Right ventricle myocardium superior (tissue), 1 donor: ENCODE measurements at regions not wholly inside any gene's neighbourhood (a gene's known extent, or its start where the extent isn't known, plus 50 kb on each side); places are given as distances from the start of the nearest gene placed in this dataset.
"Not testable (repeated sequence)": the region's sequence is repeated elsewhere in the genome, so short reads cannot be mapped to it uniquely, and the experiment has no call there.

Experiments used
- ATAC-seq: fragments of 200-7000 bp; cut with Tn5 transposase; one replicate; pipeline ENCODE4 v1.9.1; 2020; ENCODE audit warnings: mild to moderate bottlenecking; ENCODE audit not compliant: poor library complexity
- DNase-seq: peaks from one replicate; pipeline ENCODE4 v3.0.0-alpha.2; 2020
- intact Hi-C: fragments of 100-400 bp; cut with DNase I; formaldehyde crosslinking; loops from one replicate; pipeline ENCODE4 v1.11.2; 2022
- donor health status: DM: no; HTN: yes; CAD: no; lungs with severe emphysema.

DNA sequence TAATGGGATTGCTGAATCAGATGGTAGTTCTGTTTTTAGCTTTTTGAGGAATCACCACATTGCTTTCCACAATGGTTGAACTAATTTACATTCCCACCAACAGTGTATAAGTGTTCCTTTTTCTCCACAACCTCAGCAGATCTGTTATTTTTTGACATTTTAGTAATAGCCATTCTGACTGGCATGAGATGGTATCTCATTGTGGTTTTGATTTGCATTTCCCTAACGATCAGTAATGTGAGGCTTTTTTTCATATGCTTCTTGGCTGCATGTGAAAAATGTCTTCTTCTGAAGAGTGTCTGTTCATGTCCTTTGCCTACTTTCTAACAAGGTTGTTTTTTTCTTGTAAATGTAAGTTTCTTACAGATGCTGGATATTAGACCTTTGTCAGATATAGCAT lies 402.4 kb downstream of the MAT2B start:
- ATAC-seq, intact Hi-C loops, DNase-seq: not testable (repeated sequence)

DNA sequence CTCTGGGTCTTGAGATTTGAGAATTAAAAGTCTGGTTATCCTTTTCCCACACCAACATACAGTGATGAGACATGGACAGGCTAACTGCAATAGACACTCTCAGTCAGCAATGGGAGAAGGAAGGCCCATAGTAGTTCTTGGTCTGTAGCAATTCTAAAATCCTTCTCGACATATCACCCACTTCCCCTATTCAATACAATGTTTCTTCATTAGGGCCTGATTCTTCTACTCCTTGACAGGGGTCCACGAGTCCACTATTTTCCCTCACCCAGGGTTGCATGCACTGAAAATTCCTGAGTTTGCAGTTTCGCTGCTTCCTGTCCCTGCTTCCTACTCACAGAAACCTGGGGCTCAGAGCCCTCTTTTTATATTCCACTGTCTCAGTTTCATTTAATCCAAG lies 402.8 kb downstream of the MAT2B start:
- intact Hi-C loops: no loop called here
- ATAC-seq (no peak), DNase-seq (no peak)

DNA sequence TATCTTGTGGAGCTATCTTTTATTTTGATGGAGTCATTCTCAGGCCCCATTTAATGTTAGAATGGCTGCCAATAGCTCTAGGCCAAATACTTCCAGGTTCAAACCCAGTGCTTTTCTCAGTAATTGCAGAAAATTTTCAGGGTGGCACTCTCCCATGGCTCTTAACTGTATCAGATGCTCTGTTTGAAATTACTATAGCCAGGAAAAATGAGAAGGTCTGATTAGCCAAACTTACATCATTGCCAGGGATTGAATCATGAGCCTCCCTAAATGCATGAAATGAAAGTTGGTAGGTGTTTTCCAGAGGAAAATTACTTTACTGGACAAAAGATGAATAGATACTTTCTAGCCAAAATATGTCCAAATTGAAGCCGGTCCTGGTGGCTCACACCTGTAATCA lies 404.8 kb downstream of the MAT2B start:
- no peak for ATAC-seq
- no peak for DNase-seq
- intact Hi-C loops: no loop called here

DNA sequence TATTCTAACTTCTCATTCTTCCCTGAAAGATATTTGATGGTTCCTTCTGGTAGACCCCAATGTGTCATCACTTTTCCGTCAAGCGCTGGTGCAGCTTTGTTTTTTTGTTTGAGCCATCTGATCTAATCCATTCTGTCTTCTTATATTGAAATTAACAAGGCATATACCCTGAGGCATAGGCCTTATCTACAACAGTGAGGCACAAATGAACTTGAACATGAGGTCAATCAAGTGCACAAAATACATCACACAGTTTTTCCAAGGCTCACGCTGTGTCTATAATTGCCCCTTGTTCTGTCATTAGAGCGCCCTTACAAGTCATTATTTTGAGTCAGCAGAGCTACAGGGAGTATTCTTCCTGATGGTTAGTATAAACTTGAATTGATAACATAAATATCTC lies 406.6 kb downstream of the MAT2B start:
- no peak for ATAC-seq
- no peak for DNase-seq
- intact Hi-C loops: no loop called here

DNA sequence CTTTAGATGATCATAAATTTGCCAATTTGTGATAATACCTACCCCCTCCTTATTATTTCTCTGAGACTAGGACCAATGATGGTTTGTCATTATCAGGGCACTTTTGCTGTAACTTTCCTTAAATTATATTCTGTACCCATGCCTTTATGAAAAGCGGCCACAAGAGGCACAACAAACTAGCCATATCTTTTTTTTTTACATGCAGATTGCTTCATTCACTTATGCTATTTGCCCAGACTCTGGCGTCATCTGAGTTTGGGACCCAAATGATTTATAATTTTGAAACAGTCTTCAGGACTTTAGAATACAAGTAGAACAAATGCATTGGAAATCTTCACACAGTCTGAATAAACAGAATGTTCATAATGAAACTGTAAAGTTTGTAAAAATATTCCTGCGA lies 408.1 kb downstream of the MAT2B start:
- ATAC-seq (no peak), DNase-seq (no peak)
- intact Hi-C loops: no loop called here

DNA sequence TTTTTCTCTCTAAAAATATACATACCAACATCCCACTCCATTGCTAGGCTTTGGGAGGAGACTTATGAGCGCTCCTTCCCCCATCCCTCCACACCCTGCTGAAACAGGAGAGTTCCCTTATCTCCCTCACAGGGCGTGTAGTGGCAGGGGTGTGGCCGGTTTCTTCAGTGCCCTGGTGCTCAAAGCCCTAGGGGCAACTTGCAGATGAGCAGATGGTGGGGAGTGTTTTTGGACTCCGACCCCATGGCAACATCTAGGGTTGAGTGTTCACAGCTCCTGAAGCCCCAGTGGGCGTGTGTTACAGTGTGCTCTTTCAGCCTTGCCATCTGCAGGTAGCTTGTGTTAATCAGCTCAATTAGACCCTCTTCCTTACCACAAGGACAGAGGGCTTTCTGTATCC lies 409.5 kb downstream of the MAT2B start:
- intact Hi-C loops: no loop called here
- no peak for DNase-seq

DNA sequence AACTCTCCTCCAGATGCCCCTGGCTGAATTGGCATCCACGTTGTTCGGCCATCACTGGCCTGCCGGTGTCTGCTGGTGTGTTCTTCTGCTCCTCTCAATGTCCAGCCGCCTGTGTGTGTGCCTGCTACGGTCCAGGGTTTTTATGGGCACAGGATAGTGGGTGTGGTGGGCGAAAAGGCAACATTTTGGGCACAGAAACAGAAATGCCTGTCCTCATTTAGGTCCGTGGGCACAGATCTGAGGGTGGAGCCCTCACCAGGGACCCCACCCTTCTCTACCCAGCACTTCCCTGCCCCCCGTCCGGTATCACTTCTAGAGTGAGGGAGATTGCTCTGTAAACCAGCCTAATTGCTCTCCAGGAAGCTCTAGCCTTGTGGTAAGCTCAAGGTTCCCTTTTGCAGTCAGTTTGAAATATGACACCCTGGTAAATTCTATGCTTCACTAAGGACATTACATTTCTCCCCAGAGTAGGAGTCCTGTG lies 410.1 kb downstream of the MAT2B start:
- no peak for DNase-seq
- intact Hi-C loops: no loop called here
- peak; percentile 39 for ATAC-seq

More for the DNA sequence above, 409.5 kb downstream of the MAT2B start:
- ATAC-seq: no peak

DNA sequence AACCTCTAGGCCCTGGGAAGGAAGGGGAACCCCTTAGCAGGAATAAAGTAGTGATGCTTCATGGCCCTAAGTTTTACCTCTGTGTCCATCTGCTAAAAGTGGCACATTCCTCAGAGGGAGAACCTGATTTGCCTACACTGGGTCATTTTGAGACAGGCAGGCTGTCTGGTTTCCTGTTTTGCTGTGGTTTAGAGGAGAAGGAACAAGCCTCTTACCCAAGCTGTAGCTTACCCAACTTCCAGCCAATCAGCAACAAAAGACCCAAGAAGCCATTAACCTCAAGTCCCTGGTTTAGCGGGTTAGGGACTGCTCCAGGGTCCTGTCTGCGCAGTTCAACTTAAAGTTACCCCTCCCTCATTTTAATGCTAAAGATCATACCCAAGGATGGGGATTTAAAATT lies 411.0 kb downstream of the MAT2B start:
- DNase-seq (no peak), ATAC-seq (peak; percentile 45)
- intact Hi-C loops: no loop called here

DNA sequence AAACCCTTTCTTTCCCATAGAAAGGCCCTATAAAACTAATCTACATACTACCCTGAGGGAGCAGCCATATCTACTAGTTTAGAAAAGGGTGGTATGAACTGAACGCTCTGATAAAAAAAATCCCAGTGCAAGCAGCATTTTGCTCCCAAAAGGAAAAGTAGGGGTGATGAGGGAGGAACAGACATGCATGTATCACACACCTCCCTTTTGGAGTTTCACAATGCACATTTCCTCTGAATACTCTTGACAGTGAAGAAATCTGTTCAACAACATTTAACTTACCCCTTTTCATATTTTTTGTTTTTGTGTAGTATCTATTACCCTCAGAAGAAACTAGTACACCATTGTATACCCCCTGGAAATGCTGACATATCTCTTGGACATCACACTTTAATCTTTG lies 411.4 kb downstream of the MAT2B start:
- DNase-seq (no peak), ATAC-seq (no peak)
- intact Hi-C loops: no loop called here

DNA sequence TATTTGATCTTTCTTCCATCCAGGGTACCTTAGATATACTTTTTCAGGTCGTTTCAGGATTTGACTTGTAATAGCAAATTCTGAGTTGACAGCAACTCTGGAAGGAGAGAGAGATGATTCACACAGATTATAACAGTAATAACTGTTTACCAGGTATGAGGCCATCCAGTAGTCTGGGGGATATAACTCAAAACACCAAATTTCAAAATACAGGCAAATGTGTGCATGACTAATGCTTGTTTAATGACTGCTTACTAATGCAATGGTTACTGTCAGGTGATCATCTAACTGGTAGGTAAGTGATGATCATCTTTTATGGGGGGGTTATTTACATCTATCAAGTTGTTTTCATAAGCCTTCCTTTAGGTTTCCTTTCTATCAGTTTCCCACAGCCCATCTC lies 412.3 kb downstream of the MAT2B start:
- ATAC-seq (no peak), DNase-seq (no peak)
- intact Hi-C loops: no loop called here

DNA sequence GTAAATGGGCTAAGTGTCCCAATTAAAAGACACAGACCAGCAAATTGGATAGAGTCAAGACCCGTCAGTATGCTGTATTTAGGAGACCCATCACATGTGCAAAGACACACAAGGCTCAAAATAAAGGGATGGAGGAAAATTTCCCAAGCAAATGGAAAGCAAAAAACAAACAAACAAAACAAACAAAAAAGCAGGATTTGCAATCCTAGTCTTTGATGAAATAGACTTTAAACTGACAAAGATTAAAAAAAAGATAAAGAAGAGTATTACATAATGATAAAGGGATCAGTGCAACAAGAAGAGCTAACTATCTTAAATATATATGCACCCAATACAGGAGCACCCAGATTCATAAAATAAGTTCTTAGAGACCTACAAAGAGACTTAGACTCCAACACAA lies 429.6 kb downstream of the MAT2B start:
- intact Hi-C loops, ATAC-seq, DNase-seq: not testable (repeated sequence)

DNA sequence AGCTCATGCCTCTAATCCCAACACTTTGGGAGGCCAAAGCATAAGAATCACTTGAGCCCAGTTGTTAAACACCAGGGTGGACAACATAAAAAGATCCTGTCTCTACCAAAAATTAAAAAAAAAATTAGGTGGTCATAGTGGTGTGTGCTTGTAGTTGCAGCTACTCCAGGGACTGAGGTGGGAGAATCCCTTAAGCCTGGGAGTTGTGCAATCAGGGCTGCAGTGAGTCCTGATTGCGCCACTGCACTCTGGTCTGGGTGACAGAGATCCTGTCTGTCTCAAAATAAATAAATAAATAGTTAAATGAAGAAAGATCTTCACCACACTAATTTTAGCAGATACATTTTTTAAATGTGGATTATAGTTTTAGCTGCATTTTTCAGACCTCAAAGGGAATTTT lies 433.2 kb downstream of the MAT2B start:
- intact Hi-C loops: no loop called here
- no peak for DNase-seq
- no peak for ATAC-seq

DNA sequence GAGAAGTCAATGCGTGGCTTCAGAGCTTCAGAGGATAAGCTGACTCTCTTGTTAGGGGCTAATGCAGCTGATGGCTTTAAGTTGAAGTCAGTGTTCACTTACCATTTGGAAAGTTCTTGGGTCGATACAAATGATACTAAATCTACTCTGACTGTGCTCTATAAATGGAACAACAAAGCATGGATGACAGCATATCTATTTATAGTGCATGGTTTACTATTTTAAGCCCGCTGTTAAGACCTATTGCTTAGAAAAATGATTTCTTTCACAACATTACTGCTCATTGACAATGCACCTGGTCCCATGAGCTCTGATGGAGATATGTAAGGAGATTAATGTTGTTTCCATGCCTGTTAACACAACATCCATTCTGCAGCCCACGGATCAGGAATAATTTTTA lies 435.7 kb downstream of the MAT2B start:
- DNase-seq: no peak
- no peak for ATAC-seq
- intact Hi-C loops: no loop called here

DNA sequence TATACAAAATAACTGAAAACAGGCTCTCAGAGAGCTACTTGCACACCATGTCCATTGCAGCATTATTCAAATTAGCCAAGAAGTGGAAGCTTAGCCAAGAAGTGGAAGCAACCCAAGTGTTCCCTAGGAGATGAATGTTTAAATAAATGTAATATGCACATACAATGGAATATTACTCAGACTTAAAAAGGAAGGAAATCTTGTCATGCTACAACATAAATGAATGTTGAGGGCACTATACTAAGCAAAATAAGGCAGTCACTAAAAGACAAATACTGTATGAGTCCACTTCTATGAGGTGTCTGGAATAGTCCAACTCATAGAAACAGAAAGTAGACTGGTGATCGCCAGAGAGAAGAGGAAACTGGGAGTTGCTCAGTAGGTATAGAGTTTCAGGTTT lies 438.1 kb downstream of the MAT2B start:
- ATAC-seq (no peak), DNase-seq (no peak)
- intact Hi-C loops: no loop called here

DNA sequence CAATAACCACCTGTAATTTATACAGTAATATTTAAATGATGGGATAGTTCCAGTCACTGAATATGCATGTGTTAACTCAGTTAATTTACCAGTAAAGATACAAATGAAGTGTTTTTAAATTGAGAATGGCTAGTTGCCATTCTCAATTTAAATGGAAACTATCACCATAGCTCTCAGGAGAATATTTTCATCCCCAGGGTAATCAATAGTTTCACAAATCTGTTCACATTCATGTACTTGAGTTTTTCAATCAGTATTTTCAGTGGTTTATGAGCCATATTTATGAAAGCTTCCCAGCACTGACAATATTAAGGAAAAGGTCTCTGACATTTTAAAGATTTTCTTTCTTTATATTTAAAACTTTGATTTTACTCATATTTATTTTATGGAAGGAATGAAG lies 439.3 kb downstream of the MAT2B start:
- no peak for ATAC-seq
- intact Hi-C loops: no loop called here
- no peak for DNase-seq

DNA sequence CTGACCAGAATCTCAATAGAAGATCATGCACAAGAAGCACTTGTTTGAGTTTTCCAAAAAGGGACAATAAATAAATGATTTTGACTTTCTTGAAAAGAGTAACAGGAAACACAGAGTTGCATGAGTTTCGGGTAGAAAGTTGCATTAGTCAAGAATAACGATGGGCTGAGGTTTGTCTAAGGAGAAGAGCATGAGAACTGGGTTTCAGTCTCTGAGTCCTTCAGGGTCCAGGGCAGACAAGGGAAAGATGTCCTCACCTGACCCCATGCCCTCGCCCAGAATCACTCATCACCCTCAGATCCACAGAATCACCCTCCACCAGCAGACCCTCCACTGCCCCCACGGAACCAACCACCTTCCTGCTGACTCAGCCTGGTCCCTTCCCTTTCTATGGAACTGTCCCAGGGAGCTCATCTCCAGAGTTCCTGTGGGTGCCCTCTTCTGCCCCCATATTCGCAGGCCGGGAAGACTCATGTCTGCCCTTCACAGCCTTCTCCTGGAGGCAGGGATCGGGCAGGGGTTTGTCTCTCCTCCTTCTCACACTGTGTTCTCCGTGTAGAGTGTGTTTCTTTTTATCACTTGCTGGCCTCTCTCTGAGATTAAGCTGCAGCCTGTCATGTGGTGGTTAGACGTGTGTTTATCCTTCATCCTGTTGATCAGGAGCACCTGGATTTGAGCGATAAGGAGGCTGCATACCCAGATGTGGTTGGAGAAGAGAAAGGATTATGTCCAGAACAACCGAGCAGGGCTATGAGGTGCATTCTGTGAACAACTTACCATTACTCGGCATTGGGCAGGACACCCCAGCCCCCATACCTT lies 442.6 kb downstream of the MAT2B start:
- ATAC-seq: no peak
- DNase-seq: no peak
- intact Hi-C loops: no loop called here

DNA sequence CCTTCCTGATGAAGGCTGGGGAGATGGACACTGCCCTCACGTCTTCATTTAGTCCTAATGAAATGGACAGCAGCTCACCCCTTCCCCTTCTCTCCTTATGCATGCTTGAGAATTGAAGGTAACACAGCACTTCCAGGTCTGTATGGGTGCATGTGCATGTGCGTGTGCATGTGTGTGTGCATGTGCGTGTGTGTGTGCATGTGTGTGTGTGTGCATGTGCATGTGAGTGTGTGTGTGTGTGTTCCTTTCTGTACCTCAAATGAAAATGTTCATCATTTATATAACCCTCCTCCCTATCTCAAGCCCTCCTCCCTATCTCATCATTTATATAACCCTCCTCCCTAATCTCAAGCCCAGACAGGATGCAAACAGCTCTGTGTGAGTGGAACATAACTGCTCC lies 444.8 kb downstream of the MAT2B start:
- intact Hi-C loops: no loop called here
- ATAC-seq (no peak), DNase-seq (no peak)

DNA sequence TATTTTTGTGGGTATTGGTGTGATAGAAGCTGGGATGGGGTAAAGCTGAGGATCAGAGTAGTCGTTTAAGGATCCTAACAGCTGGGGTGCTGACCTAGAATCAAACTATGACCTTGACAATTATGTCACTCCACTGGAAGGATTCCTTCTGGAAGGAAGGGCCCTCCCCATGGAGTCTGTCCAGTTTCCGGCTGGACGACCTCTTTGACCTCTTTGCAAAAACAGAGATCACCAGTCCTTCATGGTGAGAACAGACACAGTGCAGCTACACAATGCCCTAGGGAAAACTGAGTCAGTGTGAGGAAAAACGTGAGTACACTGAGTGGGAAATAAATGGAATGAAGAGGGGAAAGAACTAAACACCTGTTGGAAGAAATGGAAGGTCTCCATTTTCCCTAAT lies 445.6 kb downstream of the MAT2B start:
- no peak for DNase-seq
- no peak for ATAC-seq
- intact Hi-C loops: no loop called here

DNA sequence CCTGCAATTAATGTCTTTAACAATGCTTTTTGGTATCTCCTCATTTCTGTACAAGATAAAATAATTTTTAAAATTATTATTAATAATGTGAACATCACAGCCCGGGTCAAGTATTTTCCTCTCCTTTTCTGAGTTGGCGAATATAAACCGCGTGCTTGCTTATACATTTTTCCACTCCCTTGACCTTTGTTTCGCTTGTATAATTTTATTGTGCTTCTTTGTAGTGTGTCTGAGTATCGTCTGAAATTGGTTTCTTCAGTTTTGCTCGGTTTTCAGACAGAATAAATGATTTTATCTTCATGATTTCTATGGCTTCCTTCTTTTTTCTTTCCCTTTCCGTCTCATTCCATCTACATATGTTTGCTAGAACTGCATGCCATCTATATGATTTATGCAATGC lies 448.5 kb downstream of the MAT2B start:
- ATAC-seq: no peak
- intact Hi-C loops: no loop called here
- no peak for DNase-seq

DNA sequence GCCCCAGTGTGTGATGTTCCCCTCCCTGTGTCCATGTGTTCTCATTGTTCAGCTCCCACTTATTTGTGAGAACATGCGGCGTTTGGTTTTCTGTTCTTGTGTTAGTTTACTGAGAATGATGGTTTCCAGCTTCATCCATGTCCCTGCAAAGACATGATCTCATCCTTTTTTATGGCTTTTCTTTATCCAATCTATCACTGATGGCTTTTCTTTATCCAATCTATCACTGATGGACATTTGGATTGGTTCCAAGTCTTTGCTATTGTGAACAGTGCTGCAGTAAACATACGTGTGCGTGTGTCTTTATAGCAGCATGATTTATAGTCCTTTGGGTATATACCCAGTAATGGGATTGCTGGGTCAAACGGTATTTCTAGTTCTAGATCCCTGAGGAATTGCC lies 455.8 kb downstream of the MAT2B start:
- intact Hi-C loops, DNase-seq, ATAC-seq: not testable (repeated sequence)

DNA sequence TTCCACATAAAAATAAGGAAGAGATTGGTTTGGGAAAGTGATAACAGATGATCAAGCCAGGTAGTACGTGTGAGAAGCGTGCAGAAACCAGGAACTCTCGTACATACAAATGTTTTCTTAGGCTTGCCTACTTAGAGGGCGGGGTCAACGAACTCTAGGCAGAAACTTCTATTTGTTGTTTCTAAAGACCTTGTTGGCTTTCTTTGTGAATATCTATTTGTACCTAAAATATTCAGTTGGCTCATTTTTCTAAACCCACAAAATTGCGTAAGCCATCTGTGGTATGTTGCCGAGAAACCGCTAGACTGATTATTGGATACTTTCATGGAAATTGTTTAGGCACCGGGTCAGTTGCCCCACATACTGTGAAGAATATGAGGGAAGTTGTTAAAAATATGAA lies 458.5 kb downstream of the MAT2B start:
- intact Hi-C loops: no loop called here
- DNase-seq (no peak), ATAC-seq (no peak)
